Renal cortex interstitium (tissue), 11 donors: ENCODE measurements at regions not wholly inside any gene's neighbourhood (a gene's known extent, or its start where the extent isn't known, plus 50 kb on each side); places are given as distances from the start of the nearest gene placed in this dataset.
A peak's percentile ranks its signal among the peaks of the same experiment; 100 is the strongest.

ENCODE experiments used
- DNase-seq, 11 donors: peaks; one replicate each; pipeline ENCODE4 v3.0.0-alpha.2; 2013; ENCODE audit warnings: low read depth in 9 of 11, low spot score in 4 of 11; ENCODE audit errors: extremely low read depth in 1 of 11

DNA sequence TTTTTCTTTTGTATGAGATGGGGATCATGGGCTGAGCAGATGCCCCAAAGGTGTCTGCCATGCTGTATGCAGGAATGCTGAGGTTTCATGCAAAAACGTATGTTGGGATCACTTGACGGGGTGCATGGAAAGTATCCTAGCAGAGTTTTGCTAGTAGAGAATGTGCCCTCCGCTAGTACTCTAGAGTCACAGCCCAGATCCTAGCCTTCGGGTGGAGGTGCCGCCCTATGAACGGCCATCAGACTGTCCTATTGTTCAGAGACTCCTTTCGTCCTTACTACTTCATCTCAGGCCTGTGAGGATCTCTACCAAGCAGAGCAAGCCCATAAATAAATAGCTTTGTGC, 69.6 kb upstream of the SPATA31E1 start:
- no peak for DNase-seq

DNA sequence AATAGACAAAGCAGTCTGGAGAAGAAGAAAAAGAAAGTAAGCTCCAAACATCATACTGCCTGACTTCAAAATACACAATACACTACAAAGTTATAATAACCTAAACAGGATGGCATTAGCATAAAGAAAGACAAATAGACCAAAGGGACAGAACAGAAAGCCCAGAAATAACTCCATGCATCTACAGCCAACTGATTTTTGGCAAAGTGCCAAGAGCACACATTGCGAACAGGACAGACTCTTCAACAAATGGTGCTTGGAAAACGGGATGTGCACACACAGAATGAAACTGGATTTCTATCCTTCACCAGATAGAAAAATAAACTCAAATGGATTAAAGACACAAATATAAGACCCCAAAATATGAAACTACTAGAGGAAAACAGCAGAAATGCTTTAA, 66.6 kb upstream of the SPATA31E1 start:
- DNase-seq, result peak in 1 of 11 donors; percentile 6

DNA sequence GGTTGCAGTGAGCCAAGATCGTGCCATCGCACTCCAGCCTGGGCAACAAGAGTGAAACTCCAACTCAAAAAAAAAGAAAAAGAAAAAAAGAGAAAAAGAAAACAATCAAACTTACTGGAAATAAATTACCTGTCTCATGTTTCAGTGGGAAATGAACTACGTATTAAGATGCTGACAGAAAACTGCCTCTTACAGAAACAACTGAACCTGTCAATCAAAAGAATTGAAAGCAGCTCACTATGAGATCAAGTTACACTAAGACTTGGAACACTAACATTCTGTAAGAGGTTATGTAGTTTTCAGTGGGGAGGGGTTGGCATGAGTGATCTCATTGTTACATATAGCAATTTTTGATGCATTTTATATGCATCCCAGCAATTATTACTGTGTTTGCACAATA, 64.4 kb upstream of the SPATA31E1 start:
- peak in 1 of 11 donors; percentile 22 for DNase-seq

DNA sequence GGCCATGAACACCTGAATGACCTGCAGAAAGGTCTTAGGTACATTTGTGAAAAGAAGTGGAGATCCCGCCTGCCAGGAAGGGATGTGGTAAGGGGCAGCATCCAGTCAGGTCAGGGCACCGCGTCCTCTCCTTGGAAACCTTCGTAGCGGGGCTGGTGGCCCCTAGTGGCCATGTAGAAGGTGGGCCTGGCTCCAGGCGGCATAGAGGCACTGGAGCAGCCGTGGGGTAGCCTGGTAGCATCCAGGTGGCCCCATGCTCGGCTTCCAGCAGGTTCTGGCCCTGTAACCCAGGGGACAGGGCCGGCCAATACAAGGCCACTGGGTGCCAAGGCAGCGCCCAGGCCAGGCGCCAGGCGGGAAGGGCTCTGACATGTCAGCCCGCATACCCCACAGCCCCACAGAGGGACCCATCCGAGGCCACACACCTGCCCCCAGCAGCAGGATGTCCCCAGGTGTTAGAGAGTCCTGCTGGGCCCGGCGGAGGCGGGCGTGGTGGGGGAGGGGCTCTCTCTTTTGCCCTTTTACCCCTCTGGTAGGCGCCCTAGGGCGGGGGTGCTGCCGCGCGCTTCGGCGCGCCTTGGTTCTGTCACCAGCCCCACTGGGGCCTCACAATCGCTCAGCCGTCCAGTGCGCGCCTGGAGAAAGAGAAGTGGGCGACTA, 58.3 kb upstream of the SPATA31E1 start:
- DNase-seq, result no peak

DNA sequence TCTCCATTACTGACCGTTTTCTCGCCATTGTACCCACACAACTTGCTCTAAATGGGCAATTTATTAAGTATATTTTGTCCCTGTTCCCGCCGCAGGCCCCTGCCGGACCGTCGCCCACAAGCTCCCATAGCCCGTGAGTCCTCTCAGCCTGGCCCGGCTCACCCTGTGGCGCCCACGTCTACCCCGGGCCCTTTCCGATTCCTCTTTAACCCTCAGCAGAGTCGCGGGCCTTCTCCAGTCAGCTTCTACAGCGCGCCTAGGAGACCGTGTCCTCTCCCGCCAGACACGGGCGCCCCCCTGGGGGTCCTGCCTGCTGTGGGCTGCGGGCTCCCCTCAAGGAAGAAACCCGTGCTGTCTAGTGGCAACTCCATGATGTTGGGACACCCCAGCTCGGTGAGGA, 57.8 kb upstream of the SPATA31E1 start:
- no peak for DNase-seq

DNA sequence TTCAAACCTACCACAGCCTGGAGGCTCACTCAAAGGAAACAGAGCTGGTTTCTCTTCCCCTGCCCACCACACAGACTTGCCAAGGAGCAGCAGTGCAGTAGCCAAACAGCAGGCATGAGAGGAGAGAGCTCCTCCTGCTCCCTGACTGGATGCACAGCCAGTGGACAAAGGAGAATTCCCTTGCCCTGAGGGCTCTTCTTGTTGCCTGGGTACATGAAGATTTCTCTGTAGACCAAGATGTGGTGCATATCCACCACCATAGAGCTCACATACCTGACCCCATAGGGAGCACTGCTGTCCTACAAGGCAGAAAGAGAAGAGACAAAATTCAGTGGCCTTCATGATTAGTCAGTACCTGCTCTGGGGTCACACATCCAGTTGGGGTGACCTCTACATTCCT, 56.3 kb upstream of the SPATA31E1 start:
- no peak for DNase-seq

DNA sequence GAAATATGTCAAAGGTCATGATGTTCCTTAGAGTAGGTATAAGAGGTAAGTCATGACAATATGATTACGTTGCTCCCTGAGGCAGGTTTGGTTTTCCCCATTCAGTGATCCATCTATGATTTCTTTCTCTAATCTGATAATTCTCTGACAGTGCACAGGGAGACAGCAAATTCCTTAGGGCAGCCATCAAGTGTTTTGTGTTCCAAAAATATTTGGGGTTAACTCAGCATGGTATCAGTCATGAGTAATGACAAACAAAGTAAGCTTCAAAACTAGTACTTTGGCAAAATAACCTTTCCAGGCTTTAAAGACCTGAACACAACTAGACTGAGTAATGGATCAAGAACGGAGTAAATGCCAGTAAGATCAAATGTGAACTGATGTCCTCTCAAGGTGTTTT, 55.3 kb upstream of the SPATA31E1 start:
- DNase-seq, result no peak

DNA sequence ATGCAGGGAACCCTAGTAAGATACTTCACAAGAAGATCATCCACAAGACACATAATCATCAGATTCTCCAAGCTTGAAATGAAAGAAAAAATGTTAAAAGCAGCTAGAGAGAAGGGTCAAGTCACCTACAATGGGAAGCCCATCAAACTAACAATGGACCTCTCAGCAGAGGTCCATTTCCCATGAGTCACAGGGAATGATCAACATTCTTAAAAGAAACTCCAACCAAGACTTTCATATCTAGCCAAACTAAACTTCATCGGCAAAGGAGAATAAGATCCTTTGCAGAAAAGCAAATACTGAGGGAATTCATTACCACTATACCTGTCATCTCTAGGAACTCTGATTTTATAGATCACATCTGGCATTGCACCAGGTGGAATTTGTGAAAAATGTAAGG, 52.9 kb upstream of the SPATA31E1 start:
- DNase-seq, result no peak

DNA sequence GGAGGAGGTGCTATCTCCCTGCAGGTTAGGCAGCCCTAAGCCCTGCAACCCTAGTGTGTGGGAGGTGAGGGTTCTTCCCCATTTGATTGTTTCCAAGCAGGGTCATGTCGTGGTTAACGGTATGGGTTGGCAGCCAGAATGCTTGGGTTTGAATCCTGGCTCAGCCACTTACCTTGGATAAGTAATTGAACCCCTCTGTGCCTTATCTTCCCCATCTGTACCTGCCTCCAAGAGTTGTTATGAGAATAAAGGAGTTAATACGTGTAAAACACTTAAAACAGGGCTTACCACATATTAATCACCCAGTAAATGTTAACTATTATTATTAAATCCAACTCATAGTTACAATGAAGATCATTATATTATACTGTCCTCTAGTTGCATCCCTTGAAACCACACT, 52.2 kb upstream of the SPATA31E1 start:
- no peak for DNase-seq

DNA sequence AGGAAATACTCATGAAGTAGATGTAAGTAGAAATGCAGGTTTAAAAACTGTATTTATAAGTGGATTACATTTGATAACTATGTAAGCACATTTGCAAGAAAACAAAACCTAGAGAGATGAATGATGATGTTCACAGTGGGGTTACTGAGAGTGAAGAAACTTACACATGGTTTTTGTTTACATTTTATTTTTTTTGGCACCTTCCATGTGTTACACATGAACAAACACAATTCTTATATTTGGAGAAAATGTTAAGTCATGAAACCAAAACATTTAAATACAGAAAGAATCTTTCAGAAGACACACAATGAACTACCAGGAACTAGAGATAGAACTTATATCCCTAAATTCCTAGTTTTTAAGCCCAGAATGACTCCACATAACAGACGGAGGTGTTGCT, 51.5 kb upstream of the SPATA31E1 start:
- DNase-seq, result no peak
